ENCODE measurements at regions not wholly inside any gene's neighbourhood (a gene's known extent, or its start where the extent isn't known, plus 50 kb on each side); places are given as distances from the start of the nearest gene placed in this dataset.

DNA sequence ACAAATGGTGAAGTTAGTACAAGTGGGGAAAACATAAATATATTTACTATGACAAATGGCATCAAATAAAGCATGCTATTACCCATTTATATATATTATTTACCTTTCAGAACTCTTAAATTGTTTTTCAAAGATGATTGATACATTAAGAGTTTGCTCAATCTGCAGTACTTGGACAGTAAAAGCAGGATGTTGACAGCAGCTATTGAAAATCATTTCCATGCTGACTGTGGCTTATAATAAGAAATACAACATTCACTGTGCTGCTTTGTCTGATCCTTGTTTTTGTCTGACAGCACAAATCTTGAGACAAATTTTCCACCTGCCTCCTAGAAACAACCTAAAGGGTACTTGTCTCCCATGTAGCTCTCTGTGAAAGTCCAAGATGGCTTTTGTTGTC, 134.1 kb upstream of the FAT1 start:
- Histone ChIP-seq H3K9ac (ENCODE audit: low read length) (no peak overlapping the region), H3K79me2 (ENCODE audit: insufficient read depth, low read length) (no peaks in the 10 kb centered on the region), H3F3A (ENCODE audit: insufficient read depth) (no peaks in the 10 kb centered on the region), H4K20me1 (ENCODE audit: low read depth, low read length) (no peaks in the 10 kb centered on the region), H3K4me3 (ENCODE audit: insufficient read depth, low read length, poor library complexity, severe bottlenecking) (no peak overlapping the region), H3K9me3 (ENCODE audit: insufficient read depth, low read length) (no peaks in the 10 kb centered on the region), H3K4me2 (ENCODE audit: low read depth, low read length, poor library complexity, severe bottlenecking) (no peak overlapping the region), H2AFZ (ENCODE audit: low read depth, low read length, severe bottlenecking) (no peak overlapping the region), H3K36me3 (ENCODE audit: low read length) (no peaks in the 10 kb centered on the region), H3K27ac (ENCODE audit: low read depth, low read length) (no peak overlapping the region), H3K9me2 (replicated peaks; ENCODE audit: insufficient read depth, low read length) (no peaks in the 10 kb centered on the region), H3K27me3 (ENCODE audit: low read length) (no peaks in the 10 kb centered on the region)
- no peak for TF ChIP-seq EZH2phosphoT487 (conservative IDR thresholded peaks at IDR 0.05; ENCODE audit: low read length)
- TF ChIP-seq, protein P1, sequence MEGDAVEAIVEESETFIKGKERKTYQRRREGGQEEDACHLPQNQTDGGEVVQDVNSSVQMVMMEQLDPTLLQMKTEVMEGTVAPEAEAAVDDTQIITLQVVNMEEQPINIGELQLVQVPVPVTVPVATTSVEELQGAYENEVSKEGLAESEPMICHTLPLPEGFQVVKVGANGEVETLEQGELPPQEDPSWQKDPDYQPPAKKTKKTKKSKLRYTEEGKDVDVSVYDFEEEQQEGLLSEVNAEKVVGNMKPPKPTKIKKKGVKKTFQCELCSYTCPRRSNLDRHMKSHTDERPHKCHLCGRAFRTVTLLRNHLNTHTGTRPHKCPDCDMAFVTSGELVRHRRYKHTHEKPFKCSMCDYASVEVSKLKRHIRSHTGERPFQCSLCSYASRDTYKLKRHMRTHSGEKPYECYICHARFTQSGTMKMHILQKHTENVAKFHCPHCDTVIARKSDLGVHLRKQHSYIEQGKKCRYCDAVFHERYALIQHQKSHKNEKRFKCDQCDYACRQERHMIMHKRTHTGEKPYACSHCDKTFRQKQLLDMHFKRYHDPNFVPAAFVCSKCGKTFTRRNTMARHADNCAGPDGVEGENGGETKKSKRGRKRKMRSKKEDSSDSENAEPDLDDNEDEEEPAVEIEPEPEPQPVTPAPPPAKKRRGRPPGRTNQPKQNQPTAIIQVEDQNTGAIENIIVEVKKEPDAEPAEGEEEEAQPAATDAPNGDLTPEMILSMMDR (IDR thresholded peaks at IDR 0.05; ENCODE audit: insufficient read depth, low read length, poor library complexity, severe bottlenecking): no peak

DNA sequence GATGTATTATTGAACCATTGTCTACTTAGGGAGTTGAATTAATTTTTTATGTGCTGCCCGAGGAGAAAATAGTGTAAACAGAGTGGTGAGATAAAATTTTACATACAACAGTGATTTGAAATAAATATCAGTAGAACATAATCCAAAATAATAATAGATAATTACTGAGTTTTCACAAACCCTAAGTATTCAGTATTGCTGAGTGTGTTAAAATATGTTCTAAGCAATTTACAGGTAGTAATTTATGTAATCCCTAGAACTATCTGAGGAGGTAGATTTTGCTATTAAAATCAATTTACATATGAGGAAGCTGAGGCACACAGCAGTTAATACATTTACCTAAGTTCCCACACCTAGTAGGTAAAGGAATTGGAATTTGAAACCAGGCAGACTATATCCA, 134.7 kb upstream of the FAT1 start:
- no peak overlapping the region for H3K4me2 ChIP-seq (ENCODE audit: low read depth, low read length, poor library complexity, severe bottlenecking)
- TF ChIP-seq, protein P1 (IDR thresholded peaks at IDR 0.05; ENCODE audit: insufficient read depth, low read length, poor library complexity, severe bottlenecking): no peak
- no peak for TF ChIP-seq EZH2phosphoT487 (conservative IDR thresholded peaks at IDR 0.05; ENCODE audit: low read length)

GRCh38 chr4:186859420-186859819, 135.8 kb upstream of the FAT1 start:
- no peak overlapping the region for H3K27ac ChIP-seq (ENCODE audit: low read depth, low read length)
- no peak overlapping the region for H3K9ac ChIP-seq (ENCODE audit: low read length)
- no peak for TF ChIP-seq EZH2phosphoT487 (conservative IDR thresholded peaks at IDR 0.05; ENCODE audit: low read length)
- TF ChIP-seq, protein P1 (IDR thresholded peaks at IDR 0.05; ENCODE audit: insufficient read depth, low read length, poor library complexity, severe bottlenecking): no peak
- H4K20me1 ChIP-seq (ENCODE audit: low read depth, low read length): no peaks in the 10 kb centered on the region
- no peak overlapping the region for H3K4me2 ChIP-seq (ENCODE audit: low read depth, low read length, poor library complexity, severe bottlenecking)
- no peaks in the 10 kb centered on the region for H3K9me2 ChIP-seq (replicated peaks; ENCODE audit: insufficient read depth, low read length)
- no peaks in the 10 kb centered on the region for H3K36me3 ChIP-seq (ENCODE audit: low read length)
- H3K4me3 ChIP-seq (ENCODE audit: insufficient read depth, low read length, poor library complexity, severe bottlenecking): no peak overlapping the region
- H3K27me3 ChIP-seq (ENCODE audit: low read length): no peaks in the 10 kb centered on the region
- no peak overlapping the region for H2AFZ ChIP-seq (ENCODE audit: low read depth, low read length, severe bottlenecking)
- no peaks in the 10 kb centered on the region for H3K9me3 ChIP-seq (ENCODE audit: insufficient read depth, low read length)
- H3F3A ChIP-seq (ENCODE audit: insufficient read depth): no peaks in the 10 kb centered on the region
- H3K79me2 ChIP-seq (ENCODE audit: insufficient read depth, low read length): no peaks in the 10 kb centered on the region

More for the DNA sequence above, 134.7 kb upstream of the FAT1 start:
- no peak overlapping the region for H3K9ac ChIP-seq (ENCODE audit: low read length)
- H3K36me3 ChIP-seq (ENCODE audit: low read length): no peaks in the 10 kb centered on the region
- H4K20me1 ChIP-seq (ENCODE audit: low read depth, low read length): no peaks in the 10 kb centered on the region
- H3K9me3 ChIP-seq (ENCODE audit: insufficient read depth, low read length): no peaks in the 10 kb centered on the region
- H2AFZ ChIP-seq (ENCODE audit: low read depth, low read length, severe bottlenecking): no peak overlapping the region
- no peaks in the 10 kb centered on the region for H3K27me3 ChIP-seq (ENCODE audit: low read length)
- no peak overlapping the region for H3K27ac ChIP-seq (ENCODE audit: low read depth, low read length)
- H3K9me2 ChIP-seq (replicated peaks; ENCODE audit: insufficient read depth, low read length): no peaks in the 10 kb centered on the region
- H3F3A ChIP-seq (ENCODE audit: insufficient read depth): no peaks in the 10 kb centered on the region
- no peak overlapping the region for H3K4me3 ChIP-seq (ENCODE audit: insufficient read depth, low read length, poor library complexity, severe bottlenecking)
- no peaks in the 10 kb centered on the region for H3K79me2 ChIP-seq (ENCODE audit: insufficient read depth, low read length)

All from SU-DHL-6 (cell line).